Gastrocnemius medialis (tissue), 4 donors: ENCODE measurements at regions not wholly inside any gene's neighbourhood (a gene's known extent, or its start where the extent isn't known, plus 50 kb on each side); places are given as distances from the start of the nearest gene placed in this dataset.

Experiments
- ATAC-seq, 2 donors: fragments of 150-250 bp; one replicate each; pipeline ENCODE4 v1.9.1; 2016
- DNase-seq, 2 donors: peaks; one replicate each; pipeline ENCODE4 v3.0.0-alpha.2; 2019
- H3K27ac ChIP-seq, 4 donors: fragments of 200-600 bp; sonication (generic); 1 replicate in 1 of 4; 2 replicates in 3 of 4; pipeline ENCODE4 v1.5.1; 2016 to 2018; ENCODE audit warnings: mild to moderate bottlenecking in 2 of 4, moderate library complexity in 1 of 4
- H3K27me3 ChIP-seq, 3 donors: fragments of 200-600 bp; sonication (generic) in 2 of 3; 1 replicate in 1 of 3; 2 replicates in 2 of 3; pipeline versions ENCODE4 v1.5.1 to v1.6.0; 2016 to 2019; ENCODE audit warnings: mild to moderate bottlenecking in 1 of 3, moderate library complexity in 1 of 3
- H3K36me3 ChIP-seq, 2 donors: fragments of 200-600 bp; sonication (generic) in 1 of 2; one replicate each; pipeline ENCODE4 v1.5.1; 2017 to 2018
- H3K4me1 ChIP-seq, 2 donors: fragments of 200-600 bp; sonication (generic) in 1 of 2; one replicate each; pipeline ENCODE4 v1.5.1; 2016 to 2017; ENCODE audit warnings: mild to moderate bottlenecking in 2 of 2
- H3K4me3 ChIP-seq, 4 donors: fragments of 200-600 bp; sonication (generic) in 3 of 4; 1 replicate in 1 of 4; 2 replicates in 3 of 4; pipeline ENCODE4 v1.5.1; 2016 to 2019; ENCODE audit warnings: mild to moderate bottlenecking in 2 of 4
- H3K9me3 ChIP-seq, 3 donors: fragments of 200-600 bp; sonication (generic) in 2 of 3; 1 replicate in 1 of 3; 2 replicates in 2 of 3; pipeline ENCODE4 v1.5.1; 2016 to 2019
- CTCF ChIP-seq, 5 experiments: fragments of 450-650 bp in 3 of 5; fragments of 200-600 bp in 2 of 5; sonication (generic) in 2 of 5; IDR thresholded peaks in 4 of 5; conservative IDR thresholded peaks in 1 of 5; 1 replicate in 4 of 5; 2 replicates in 1 of 5; pipeline ENCODE4 v1.5.1; 2016 to 2019; ENCODE audit warnings: antibody characterized with exemption in 5 of 5, mild to moderate bottlenecking in 3 of 5, moderate library complexity in 3 of 5
- POLR2A ChIP-seq, 2 donors: fragments of 450-650 bp; IDR thresholded peaks; one replicate each; pipeline ENCODE4 v1.6.1; 2017; ENCODE audit warnings: antibody characterized with exemption in 2 of 2, mild to moderate bottlenecking in 2 of 2, moderate library complexity in 2 of 2
- in situ Hi-C, 4 donors: fragments of 200-750 bp; cut with MboI; loops; one replicate each; pipeline versions ENCODE4 v1.15.0 to v1.8.0; 2017; ENCODE audit warnings: low sequenced_read_pairs in 4 of 4
- intact Hi-C: fragments of 100-400 bp; cut with DNase I; formaldehyde crosslinking; loops from one replicate; pipeline ENCODE4 v1.15.1; 2023; ENCODE audit warnings: low total_unique reads

GRCh38 chr12:65662590-65662989 lies 161.7 kb upstream of the HMGA2 start:
- in situ Hi-C loops (no loop called here), intact Hi-C loops (no loop called here)
- no peak for TF ChIP-seq CTCF (IDR thresholded peaks at IDR 0.05 in 4 of 5, conservative IDR thresholded peaks at IDR 0.05 in 1 of 5)

GRCh38 chr12:65663097-65663496 lies 161.2 kb upstream of the HMGA2 start:
- H3K27ac ChIP-seq, result no peak overlapping the region
- no peak for ATAC-seq
- H3K27me3 ChIP-seq, result peaks cover 0 to 6% (median 0%) of the 10 kb centered on the region in 3 donors
- in situ Hi-C loops, result no loop called here
- no peak for DNase-seq
- H3K4me3 ChIP-seq, result no peak overlapping the region
- no peaks in the 10 kb centered on the region for H3K36me3 ChIP-seq
- intact Hi-C loops, result no loop called here
- no peaks in the 10 kb centered on the region for H3K9me3 ChIP-seq
- TF ChIP-seq CTCF (IDR thresholded peaks at IDR 0.05 in 4 of 5, conservative IDR thresholded peaks at IDR 0.05 in 1 of 5), result no peak
- TF ChIP-seq POLR2A (IDR thresholded peaks at IDR 0.05), result no peak
- no peaks in the 10 kb centered on the region for H3K4me1 ChIP-seq

More at GRCh38 chr12:65662590-65662989, 161.7 kb upstream of the HMGA2 start:
- Histone ChIP-seq H3K27me3 (peaks cover 0 to 2% (median 0%) of the 10 kb centered on the region in 3 donors), H3K27ac (no peak overlapping the region), H3K4me3 (no peak overlapping the region), H3K4me1 (no peaks in the 10 kb centered on the region), H3K36me3 (no peaks in the 10 kb centered on the region), H3K9me3 (no peaks in the 10 kb centered on the region)
- no peak for DNase-seq
- no peak for ATAC-seq

GRCh38 chr12:65663648-65664047 lies 160.6 kb upstream of the HMGA2 start:
- ATAC-seq (no peak), DNase-seq (no peak)
- Histone ChIP-seq H3K27ac (no peak overlapping the region), H3K4me3 (no peak overlapping the region), H3K4me1 (no peaks in the 10 kb centered on the region), H3K9me3 (no peaks in the 10 kb centered on the region), H3K36me3 (no peaks in the 10 kb centered on the region), H3K27me3 (peaks cover 0 to 6% (median 0%) of the 10 kb centered on the region in 3 donors)
- no peak for TF ChIP-seq CTCF (IDR thresholded peaks at IDR 0.05 in 4 of 5, conservative IDR thresholded peaks at IDR 0.05 in 1 of 5)
- no peak for TF ChIP-seq POLR2A (IDR thresholded peaks at IDR 0.05)
- intact Hi-C loops, result no loop called here
- in situ Hi-C loops, result no loop called here

GRCh38 chr12:65664715-65665250 lies 159.5 kb upstream of the HMGA2 start:
- DNase-seq (no peak), ATAC-seq (no peak)
- H3K27ac ChIP-seq, result no peak overlapping the region
- no peaks in the 10 kb centered on the region for H3K9me3 ChIP-seq
- H3K4me1 ChIP-seq, result no peaks in the 10 kb centered on the region
- no peak overlapping the region for H3K4me3 ChIP-seq
- H3K36me3 ChIP-seq, result no peaks in the 10 kb centered on the region
- no peak for TF ChIP-seq CTCF (IDR thresholded peaks at IDR 0.05 in 4 of 5, conservative IDR thresholded peaks at IDR 0.05 in 1 of 5)
- TF ChIP-seq POLR2A (IDR thresholded peaks at IDR 0.05), result no peak
- in situ Hi-C loops, result no loop called here
- intact Hi-C loops, result no loop called here
- peaks cover 0 to 6% (median 0%) of the 10 kb centered on the region in 3 donors for H3K27me3 ChIP-seq

GRCh38 chr12:65665817-65666216 lies 158.5 kb upstream of the HMGA2 start:
- in situ Hi-C loops (no loop called here), intact Hi-C loops (no loop called here)
- H3K27me3 ChIP-seq, result peaks cover 0 to 6% (median 0%) of the 10 kb centered on the region in 3 donors
- H3K36me3 ChIP-seq, result no peaks in the 10 kb centered on the region
- no peak overlapping the region for H3K27ac ChIP-seq
- ATAC-seq (no peak), DNase-seq (no peak)
- no peaks in the 10 kb centered on the region for H3K9me3 ChIP-seq
- H3K4me1 ChIP-seq, result no peaks in the 10 kb centered on the region
- no peak for TF ChIP-seq CTCF (IDR thresholded peaks at IDR 0.05 in 4 of 5, conservative IDR thresholded peaks at IDR 0.05 in 1 of 5)
- TF ChIP-seq POLR2A (IDR thresholded peaks at IDR 0.05), result no peak
- no peak overlapping the region for H3K4me3 ChIP-seq
